Cardiac fibroblast (primary cell): ENCODE measurements at regions not wholly inside any gene's neighbourhood (a gene's known extent, or its start where the extent isn't known, plus 50 kb on each side); places are given as distances from the start of the nearest gene placed in this dataset.
A peak's percentile ranks its signal among the peaks of the same experiment; 100 is the strongest.

Experiments
- DNase-seq, 2 donors: peaks; one replicate each; pipeline versions ENCODE4 v3.0.0 to v3.0.0-alpha.2; 2010; ENCODE audit warnings: low read depth in 2 of 2
- H3K4me3 ChIP-seq, 2 donors: replicated peaks in 1 of 2; 1 replicate in 1 of 2; 2 replicates in 1 of 2; pipeline ENCODE4 v1.5.1; 2011; ENCODE audit warnings: low read depth in 2 of 2, low read length in 2 of 2, mild to moderate bottlenecking in 2 of 2, moderate library complexity in 1 of 2
- CTCF ChIP-seq: IDR thresholded peaks from one replicate; pipeline ENCODE4 v1.5.1; 2011; ENCODE audit warnings: low read depth, mild to moderate bottlenecking, low read length, inconsistent platforms

- peak; percentile 36 for TF ChIP-seq CTCF
- H3K4me3 ChIP-seq, result no peak overlapping the region
- DNase-seq, result peak; percentile 65 to 72
Measured at GRCh38 chr2:56749152-56749752, 565.5 kb downstream of the CCDC85A start.

GRCh38 chr2:56753182-56753581, 569.4 kb downstream of the CCDC85A start:
- no peak overlapping the region for H3K4me3 ChIP-seq
- TF ChIP-seq CTCF, result no peak
- DNase-seq, result no peak

DNA sequence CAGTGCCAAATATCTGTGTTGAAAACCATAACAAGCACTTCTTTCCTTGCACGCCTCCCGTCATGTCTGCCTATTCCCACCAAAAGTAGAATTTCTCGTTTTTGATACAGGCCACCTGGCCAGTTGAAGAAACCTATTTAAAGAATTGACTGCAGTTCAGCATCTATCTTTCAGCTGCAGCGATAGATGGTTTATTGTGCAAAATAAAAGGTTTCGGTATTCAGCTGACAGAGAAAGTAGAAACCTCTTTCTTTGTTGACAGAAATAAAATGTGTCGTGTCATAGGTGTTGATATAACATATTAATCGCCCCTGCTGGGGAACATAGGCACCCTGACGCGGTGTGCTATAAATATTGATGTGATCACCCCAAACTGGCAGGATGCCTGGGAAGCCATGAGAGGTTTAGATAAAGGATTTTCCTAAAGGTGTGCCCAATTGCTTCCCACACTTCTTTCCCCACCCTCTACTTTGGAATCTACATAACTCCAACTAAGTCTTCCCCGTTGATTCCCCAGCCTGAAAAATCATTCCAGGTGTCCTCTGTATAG, 570.4 kb downstream of the CCDC85A start:
- DNase-seq, result no peak
- H3K4me3 ChIP-seq, result no peak overlapping the region
- no peak for TF ChIP-seq CTCF

DNA sequence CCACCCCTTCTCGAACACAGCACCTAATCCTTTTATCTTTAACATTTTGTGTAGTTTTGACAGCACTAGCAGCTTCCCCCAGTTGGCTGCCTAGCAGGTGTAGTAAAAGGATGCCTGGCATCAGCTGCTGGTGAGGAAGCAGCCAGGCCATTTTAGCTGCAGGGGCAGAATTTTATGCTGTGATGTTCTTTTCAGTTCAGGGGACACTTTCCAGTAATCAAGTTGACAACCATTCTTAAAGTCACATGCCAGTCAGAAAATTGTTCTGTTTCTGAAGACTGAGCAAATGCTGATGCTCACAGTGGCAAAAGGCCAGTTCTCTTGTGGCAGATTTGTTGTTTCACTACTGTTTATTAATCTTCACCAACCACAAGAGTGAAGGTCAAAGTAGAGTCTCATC, 570.8 kb downstream of the CCDC85A start:
- no peak for DNase-seq
- no peak overlapping the region for H3K4me3 ChIP-seq
- TF ChIP-seq CTCF, result no peak

DNA sequence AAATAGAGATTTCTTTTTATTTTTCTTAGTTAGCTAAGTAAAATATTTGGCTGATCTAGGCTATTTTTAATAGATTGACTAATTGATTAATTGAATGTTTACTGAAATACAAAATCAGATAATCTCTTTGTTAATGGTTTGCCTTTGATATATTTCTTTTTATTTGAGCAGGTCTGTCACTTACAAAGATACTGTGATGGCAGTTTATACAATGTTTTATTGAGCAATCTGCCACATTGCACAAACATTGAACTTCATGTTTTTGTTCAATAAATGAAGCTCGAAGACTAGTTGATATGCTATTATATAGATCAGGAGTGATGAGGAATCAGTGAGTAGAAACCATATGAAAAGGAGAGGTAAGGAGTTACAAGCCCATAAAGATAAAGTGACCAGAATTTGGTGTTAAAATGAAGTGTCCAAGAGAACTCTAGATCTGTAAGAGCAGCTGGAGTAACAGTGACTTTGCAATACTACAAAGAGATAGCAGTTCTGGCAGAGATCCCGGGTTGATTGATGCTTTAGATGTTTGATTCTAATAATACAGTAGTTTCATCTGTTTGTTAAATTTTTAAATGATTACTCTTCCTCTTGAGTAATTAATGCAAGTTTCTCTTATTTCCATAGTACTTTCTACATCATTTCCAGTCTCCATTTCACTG, 574.2 kb downstream of the CCDC85A start:
- H3K4me3 ChIP-seq, result no peak overlapping the region
- DNase-seq, result no peak
- no peak for TF ChIP-seq CTCF

- H3K4me3 ChIP-seq, result no peak overlapping the region
- DNase-seq, result no peak
- TF ChIP-seq CTCF, result no peak
Measured at GRCh38 chr2:56763683-56764082, 579.9 kb downstream of the CCDC85A start.
